ENCODE measurements at regions not wholly inside any gene's neighbourhood (a gene's known extent, or its start where the extent isn't known, plus 50 kb on each side); places are given as distances from the start of the nearest gene placed in this dataset.

- Mint-ChIP-seq H3K9me3 (no peaks in the 10 kb centered on the region), H3K4me1 (peaks cover 28% of the 10 kb centered on the region), H3K27ac (no peak overlapping the region), H3K36me3 (no peaks in the 10 kb centered on the region), H3K27me3 (ENCODE audit: low read depth) (peaks cover 90% of the 10 kb centered on the region), H3K4me3 (no peak overlapping the region)
- TF ChIP-seq NR1H2 (CRISPR knock-in tag; IDR thresholded peaks at IDR 0.05): no peak
- no peak for TF ChIP-seq JUN (CRISPR knock-in tag; IDR thresholded peaks at IDR 0.05)
- TF ChIP-seq ATF1 (CRISPR knock-in tag; IDR thresholded peaks at IDR 0.05): no peak
- TF ChIP-seq CREM (CRISPR knock-in tag; IDR thresholded peaks at IDR 0.05): no peak
- DNase-seq (ENCODE audit: low spot score): peak; percentile 53
- ChIA-PET POLR2A (interaction anchor here (1.1 kb wide), 1 partner anchor 62 kb away, joined by 3 read pairs; no protein-coding TSS in a partner anchor), CTCF (interaction anchor here (1.3 to 10.3 kb wide), 4 partner anchors 28 to 145 kb away, joined by 3 to 112 read pairs (median 8); no protein-coding TSS in a partner anchor)
- ATAC-seq: peak; percentile 9
Observed at GRCh38 chr7:128164061-128164954, 76.8 kb upstream of the LEP start.

DNA sequence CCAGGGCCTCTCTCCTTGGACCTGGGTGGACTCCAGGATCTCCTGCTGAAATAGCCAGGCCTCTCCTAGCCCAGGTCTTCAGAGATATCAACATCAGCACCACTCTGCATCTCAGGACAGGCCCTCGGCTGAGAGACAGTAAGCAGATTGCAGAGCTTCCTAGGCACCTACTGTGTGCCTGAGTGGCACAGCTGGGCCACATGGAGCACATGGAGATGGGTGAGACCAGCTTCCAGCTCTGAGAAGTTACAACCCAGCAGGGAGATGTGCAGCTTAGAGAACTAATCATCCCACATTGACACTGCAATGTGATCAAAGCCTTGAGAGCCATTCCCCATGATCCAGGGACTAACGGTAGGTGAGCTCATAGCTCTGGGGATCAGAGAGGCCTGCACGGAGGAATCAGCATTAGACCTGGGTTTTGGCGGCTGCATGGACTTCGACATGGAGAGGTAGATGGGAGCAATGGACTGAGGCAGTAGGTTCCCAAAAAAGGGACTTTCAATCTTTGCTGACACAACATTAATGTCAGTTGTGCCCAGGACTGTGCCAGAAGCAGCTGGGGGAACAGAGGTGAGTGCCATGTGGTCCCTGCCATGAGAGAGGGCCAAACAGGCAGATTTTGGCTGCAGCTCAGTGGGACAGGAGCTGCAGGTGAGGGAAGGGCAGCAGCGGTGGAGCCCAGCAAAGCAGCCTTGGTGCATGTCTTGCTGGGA is 76.0 kb upstream of the LEP start:
- Mint-ChIP-seq H3K36me3 (no peaks in the 10 kb centered on the region), H3K27ac (no peak overlapping the region), H3K27me3 (ENCODE audit: low read depth) (peaks cover 90% of the 10 kb centered on the region), H3K4me3 (peak overlapping the region; percentile 78; the same call in 1 of the 2 replicates), H3K9me3 (no peaks in the 10 kb centered on the region), H3K4me1 (peaks cover 31% of the 10 kb centered on the region)
- DNase-seq (ENCODE audit: low spot score) (no peak), ATAC-seq (no peak)
- ChIA-PET POLR2A (interaction anchor here (1.1 kb wide), 1 partner anchor 63 kb away, joined by 3 read pairs; no protein-coding TSS in a partner anchor), CTCF (interaction anchor here (0.8 to 10.3 kb wide), 4 partner anchors 29 to 156 kb away, joined by 3 to 112 read pairs (median 8); no protein-coding TSS in a partner anchor)
- no peak for TF ChIP-seq CTCF (IDR thresholded peaks at IDR 0.05)
- TF ChIP-seq FOXJ3 (CRISPR knock-in tag; IDR thresholded peaks at IDR 0.05; ENCODE audit: borderline replicate concordance): no peak
- no peak for TF ChIP-seq MYBL2 (CRISPR knock-in tag; IDR thresholded peaks at IDR 0.05)
- TF ChIP-seq ZNF425 (CRISPR knock-in tag; conservative IDR thresholded peaks at IDR 0.05): no peak
- TF ChIP-seq GABPB1 (CRISPR knock-in tag; IDR thresholded peaks at IDR 0.05): no peak
- no peak for TF ChIP-seq ZBTB21 (CRISPR knock-in tag; IDR thresholded peaks at IDR 0.05; ENCODE audit: borderline replicate concordance)
- TF ChIP-seq NFE2L1 (CRISPR knock-in tag; IDR thresholded peaks at IDR 0.05): no peak
- TF ChIP-seq GTF2I (CRISPR knock-in tag; conservative IDR thresholded peaks at IDR 0.05): no peak
- TF ChIP-seq ZNF512 (CRISPR knock-in tag; IDR thresholded peaks at IDR 0.05; ENCODE audit: borderline replicate concordance): no peak
- TF ChIP-seq, protein P1, sequence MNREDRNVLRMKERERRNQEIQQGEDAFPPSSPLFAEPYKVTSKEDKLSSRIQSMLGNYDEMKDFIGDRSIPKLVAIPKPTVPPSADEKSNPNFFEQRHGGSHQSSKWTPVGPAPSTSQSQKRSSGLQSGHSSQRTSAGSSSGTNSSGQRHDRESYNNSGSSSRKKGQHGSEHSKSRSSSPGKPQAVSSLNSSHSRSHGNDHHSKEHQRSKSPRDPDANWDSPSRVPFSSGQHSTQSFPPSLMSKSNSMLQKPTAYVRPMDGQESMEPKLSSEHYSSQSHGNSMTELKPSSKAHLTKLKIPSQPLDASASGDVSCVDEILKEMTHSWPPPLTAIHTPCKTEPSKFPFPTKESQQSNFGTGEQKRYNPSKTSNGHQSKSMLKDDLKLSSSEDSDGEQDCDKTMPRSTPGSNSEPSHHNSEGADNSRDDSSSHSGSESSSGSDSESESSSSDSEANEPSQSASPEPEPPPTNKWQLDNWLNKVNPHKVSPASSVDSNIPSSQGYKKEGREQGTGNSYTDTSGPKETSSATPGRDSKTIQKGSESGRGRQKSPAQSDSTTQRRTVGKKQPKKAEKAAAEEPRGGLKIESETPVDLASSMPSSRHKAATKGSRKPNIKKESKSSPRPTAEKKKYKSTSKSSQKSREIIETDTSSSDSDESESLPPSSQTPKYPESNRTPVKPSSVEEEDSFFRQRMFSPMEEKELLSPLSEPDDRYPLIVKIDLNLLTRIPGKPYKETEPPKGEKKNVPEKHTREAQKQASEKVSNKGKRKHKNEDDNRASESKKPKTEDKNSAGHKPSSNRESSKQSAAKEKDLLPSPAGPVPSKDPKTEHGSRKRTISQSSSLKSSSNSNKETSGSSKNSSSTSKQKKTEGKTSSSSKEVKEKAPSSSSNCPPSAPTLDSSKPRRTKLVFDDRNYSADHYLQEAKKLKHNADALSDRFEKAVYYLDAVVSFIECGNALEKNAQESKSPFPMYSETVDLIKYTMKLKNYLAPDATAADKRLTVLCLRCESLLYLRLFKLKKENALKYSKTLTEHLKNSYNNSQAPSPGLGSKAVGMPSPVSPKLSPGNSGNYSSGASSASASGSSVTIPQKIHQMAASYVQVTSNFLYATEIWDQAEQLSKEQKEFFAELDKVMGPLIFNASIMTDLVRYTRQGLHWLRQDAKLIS (CRISPR knock-in tag; IDR thresholded peaks at IDR 0.05; ENCODE audit: borderline replicate concordance): no peak
- no peak for TF ChIP-seq FOXP1 (CRISPR knock-in tag; IDR thresholded peaks at IDR 0.05; ENCODE audit: borderline replicate concordance)
- no peak for TF ChIP-seq ATF2 (CRISPR knock-in tag; IDR thresholded peaks at IDR 0.05; ENCODE audit: borderline replicate concordance, low read depth)
- TF ChIP-seq ZNF263 (CRISPR knock-in tag; IDR thresholded peaks at IDR 0.05; ENCODE audit: low read depth): no peak
- no peak for TF ChIP-seq FOXK1 (CRISPR knock-in tag; IDR thresholded peaks at IDR 0.05)
